GM18873 (cell line): ENCODE measurements at regions not wholly inside any gene's neighbourhood (a gene's known extent, or its start where the extent isn't known, plus 50 kb on each side); places are given as distances from the start of the nearest gene placed in this dataset.

Experiments used
- ATAC-seq: cut with Tn5 transposase; IDR thresholded peaks from one replicate; pipeline ENCODE4 v1.9.1; 2021; ENCODE audit warnings: mild to moderate bottlenecking, moderate library complexity, moderate number of reproducible peaks; ENCODE audit not compliant: unreplicated experiment, low FRiP score

DNA sequence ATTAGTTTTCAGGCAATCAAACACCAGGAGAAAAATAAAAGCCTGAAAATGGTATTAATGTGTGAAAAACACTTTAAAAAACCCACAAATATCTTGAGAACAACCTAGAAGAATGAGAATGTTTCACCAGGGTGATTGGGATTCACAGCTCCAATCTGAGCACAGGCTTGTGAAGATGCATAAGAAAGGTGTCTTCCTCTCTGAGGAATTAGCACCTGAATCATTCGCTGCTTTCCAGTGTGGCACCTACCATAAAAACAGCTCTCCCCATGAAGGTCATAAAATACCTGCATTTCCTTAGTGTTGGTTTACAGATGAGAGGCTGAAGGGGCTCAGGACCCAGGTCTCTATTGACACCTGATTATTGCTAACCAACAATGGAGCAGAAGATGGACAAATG, 499.7 kb upstream of the KLHL29 start:
- ATAC-seq: no peak

DNA sequence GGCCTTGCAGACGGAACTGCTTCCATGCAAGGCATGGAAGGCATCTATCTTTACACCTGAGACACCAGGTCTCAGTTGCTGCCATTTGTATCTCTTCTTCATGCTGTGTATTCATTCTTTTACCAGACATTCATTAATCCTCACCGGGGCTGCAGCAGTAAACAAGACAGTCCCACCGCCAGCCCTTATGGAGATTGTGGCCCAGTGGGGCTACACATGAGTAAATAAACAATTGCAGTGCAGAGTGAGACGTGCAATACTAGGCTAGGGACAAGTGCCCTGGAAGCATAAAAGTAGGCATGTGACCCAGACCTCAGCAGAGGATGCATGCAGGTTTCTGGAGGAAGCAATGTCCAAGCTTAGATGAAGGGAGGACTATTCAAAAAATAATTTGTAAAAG, 497.6 kb upstream of the KLHL29 start:
- ATAC-seq: no peak

DNA sequence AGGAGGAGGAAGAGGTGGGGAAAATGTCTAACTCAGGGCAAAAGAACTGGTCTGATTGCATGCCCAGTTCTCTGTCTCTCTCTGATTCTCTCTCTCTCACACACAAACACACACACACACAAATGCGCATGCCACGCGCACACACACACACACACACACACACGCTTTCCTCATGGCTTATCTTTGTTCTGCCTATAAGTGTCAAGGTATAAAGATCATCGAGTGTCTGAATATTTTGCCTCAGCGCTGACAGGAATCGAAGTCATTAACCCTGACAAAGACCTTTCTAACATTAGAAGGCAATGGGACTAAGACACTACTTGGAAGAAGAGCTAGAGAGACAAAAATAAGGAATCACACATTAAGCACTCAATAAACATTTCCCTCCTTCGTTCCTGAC, 497.1 kb upstream of the KLHL29 start:
- ATAC-seq: no peak

DNA sequence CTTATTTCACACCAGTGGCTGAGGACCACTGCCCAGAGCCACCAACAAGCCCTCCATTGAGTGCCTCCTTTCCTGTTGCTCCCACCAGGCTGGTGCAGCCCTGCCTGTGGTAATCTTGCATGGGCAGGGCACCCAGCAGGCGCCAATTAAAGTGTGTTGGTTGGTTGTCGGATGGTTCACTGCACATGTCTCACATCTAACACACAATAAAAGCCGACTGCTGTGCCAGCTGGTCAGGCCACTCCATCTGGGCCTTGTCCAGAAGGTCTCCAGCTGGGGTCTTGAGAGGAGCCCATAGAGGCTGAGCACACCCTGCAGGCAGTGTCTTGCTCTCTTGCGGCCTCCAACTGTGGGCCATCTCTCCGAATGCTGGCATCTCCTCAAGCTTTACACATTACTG, 494.8 kb upstream of the KLHL29 start:
- ATAC-seq: no peak

DNA sequence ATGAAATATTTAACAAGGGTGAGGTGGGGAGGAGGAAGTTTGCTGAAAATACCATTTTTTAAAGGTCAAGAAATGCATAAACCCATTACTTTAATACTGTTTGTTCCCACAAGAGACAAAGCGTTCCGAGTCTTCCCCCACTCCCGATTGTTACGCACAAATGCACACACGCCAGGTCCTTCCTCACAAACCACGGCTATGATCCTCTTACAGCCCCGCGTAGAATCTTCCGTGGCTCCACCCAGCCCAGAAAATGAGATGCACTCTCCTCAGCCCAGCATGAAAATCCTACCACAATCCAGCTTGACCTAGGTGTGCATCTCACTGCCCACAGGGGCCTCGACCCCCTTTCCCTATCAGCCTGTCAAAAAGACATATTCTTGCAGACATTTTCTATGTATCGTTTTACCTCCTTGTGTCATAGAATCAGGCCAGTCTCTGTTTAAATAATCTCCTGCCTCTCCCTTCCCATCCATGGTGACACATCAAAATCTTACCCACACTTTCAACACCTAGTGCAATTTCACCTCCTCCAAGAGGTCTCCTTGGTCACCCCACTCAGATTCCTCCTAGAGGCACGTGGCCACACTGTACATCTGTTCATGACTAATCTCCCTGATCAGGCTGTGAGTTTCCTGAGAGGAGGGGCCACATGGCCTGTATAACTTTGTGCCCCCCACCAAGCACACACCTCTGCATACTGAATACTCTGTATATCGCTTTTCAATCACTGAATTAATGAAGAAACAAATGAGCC, 491.0 kb upstream of the KLHL29 start:
- no peak for ATAC-seq

DNA sequence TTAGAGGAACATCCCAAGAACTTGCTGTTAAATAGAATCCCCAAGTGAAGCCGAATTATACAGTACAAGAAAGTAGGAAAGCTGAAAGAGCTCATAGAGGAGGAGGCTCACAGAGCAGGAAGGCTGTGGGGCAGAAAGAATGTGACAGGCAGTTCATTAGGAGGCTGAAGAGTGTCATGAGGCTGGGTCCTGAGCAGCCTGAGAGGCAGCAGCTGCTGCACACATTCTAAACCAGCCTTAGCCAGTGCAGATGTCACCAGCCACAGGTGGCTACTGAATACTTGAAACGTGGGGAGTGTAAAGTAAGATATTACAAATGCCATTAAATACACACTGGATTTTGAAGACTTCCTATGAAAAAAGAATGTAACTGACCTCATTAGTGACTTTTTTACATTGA, 490.2 kb upstream of the KLHL29 start:
- ATAC-seq: no peak

DNA sequence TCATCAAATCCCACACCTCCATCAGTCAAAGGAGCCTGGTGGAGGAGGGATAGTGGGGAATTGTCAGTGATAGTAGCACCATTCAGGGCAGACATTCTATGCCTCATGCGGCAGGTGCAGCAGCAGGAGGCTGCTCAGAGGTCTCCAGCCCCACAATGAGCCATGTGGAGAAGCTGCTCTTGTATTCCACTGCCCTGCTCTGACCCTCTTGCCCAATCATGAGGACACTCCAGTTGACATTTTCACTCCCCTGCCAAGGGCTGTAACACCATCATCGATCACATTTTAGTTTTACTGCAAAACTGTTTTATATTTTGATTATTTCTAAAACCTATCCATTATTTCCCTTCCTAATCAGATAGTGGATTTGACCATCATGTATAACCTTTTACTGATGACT, 487.6 kb upstream of the KLHL29 start:
- no peak for ATAC-seq

DNA sequence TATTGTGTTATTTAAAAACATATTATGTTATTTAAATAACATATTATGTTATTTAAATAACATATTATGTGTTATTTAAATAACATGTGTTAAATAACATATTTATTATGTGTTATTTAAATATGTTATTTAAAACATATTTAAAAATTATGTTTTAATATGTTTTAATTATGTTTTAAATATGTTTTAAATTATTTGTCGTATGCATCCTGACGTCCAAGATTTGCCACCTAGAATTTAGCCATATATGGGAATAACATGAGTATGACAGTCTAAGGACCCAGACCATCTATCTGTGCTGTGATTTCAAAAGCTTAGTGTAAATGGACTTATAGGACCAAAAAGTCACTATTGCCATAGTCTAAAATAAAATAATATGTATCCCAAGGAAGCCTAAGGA, 484.3 kb upstream of the KLHL29 start:
- no peak for ATAC-seq

DNA sequence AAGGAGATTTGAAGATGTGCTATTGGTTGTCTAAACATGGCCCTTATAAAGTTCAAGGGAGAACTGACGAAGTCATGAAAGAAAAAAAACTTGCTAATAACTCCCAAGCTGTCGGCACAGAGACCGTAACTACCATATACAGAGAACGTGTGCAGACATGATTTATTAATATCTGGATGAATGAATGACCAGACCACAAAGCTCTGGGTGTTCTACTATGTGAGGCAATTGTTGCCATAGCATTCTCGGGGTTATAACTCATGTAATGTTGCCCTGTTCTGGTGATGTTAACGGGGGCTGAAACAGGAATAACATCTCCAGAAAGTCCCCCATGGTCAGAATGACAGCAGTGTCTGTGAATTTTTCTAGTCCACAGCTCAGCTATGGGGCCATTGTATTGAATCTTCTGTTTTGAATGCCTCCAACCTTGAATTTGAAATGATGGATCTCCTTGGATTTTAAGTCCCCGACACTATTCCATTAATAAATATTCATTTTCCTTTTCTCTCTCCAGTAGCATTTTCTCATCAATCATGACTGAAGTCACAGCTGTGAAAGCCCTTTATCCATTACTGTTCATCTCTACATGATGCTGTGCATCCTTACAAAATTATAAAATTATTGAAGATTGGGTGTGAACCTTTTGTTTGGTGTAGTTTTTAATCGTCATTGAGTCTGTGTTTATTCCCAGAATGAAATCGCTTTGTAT, 483.4 kb upstream of the KLHL29 start:
- no peak for ATAC-seq

DNA sequence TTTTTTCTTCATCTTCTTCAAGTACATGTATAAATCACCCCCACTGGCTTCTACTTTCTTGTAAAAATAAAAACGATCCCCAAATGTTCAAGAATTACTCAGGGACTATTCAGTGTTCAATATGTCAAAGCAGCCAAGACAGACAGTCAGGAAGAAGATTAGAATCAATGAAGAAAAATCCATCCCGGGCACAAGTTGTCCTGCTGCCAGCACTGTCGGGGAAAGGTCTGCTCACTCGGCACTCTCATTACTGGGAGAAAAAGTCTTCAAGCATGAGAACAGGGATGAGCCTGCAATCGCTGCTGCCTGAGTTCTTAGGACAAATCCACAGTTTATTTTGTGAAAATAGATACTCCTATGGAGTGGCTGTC, 482.8 kb upstream of the KLHL29 start:
- ATAC-seq: no peak

DNA sequence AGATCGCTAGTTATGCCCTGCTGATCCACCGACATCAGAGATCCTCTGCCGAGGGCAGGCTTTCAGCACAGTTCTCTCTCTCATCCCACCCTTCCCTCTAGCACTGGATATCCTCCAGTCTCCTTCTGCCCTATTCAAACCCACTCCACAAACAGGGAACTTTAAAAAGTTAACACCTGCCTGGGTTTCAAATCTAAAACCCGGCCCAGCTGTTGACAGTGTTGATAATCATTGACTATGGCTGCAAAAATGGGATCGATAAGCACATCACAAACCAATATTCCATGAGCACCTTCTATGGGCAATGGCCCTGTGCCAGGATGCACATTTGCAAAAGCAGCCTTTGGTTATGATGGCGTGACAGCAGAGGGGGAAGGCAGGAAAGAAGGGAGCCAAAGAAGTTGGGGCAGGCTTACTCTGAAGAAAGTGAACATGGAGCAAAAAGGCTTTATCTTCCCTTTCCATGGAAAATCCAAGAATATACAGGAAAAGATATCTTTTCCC, 482.3 kb upstream of the KLHL29 start:
- no peak for ATAC-seq

DNA sequence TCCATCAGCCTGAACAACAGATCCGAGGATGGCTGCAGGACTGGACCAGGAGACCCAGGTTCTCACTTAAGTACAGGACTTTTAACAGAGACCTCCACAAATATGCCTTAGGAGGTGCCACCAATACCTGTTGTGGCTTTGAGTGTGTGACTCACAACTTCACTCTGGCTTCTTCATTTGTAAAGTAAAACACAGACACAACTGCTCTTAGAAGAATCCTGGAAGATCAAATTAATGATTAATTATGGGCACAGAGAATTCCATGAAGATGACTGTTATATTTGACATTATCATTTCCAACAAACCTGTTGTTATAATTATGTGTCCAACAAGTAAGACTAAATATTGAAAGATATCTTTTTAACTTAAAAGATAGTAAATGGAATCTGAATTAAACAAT, 481.4 kb upstream of the KLHL29 start:
- no peak for ATAC-seq

DNA sequence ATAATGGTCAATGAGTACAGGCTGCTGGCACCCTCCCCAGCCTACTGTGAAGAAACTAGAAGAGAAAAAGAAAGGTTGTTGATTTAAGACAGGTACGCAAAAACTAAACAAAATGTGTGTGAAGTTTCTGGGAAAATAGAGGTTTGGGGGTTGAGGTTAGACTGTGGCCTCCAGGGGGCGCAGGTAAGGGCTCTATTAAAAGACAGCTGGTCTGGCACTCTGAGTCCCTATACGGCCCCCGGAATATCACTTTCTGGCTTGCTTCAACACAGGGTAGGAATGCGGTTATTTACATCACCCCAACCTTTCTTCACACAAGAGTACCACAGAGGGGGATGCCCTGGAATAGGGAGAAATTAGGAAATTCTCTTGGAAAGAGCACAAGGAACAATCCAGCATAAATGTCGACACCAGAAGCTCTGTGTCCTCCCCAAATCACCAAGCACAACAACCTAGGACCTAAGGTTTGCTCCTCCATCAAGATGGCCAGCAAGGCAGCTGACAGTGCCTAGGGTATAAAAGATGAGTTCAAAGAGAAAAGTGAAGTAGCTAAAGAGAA, 480.8 kb upstream of the KLHL29 start:
- no peak for ATAC-seq

DNA sequence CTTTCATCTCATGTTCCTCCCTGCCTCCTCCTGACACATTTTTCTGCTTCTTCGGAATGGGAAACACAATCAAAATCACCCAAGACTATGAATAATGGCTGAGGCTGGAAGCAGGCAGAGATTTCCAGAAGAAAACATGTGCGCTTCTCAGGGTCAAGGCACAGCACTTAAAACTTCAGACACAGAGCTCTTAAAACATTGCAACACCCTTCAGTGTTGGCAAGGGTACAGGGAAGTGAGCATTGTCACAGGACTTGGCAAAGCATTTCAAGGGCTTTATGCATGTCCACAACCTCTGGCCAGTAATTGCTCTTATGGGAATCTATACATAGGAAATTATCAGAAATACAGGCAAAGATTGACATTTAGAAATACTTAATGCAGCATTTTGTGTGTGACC, 477.6 kb upstream of the KLHL29 start:
- no peak for ATAC-seq

DNA sequence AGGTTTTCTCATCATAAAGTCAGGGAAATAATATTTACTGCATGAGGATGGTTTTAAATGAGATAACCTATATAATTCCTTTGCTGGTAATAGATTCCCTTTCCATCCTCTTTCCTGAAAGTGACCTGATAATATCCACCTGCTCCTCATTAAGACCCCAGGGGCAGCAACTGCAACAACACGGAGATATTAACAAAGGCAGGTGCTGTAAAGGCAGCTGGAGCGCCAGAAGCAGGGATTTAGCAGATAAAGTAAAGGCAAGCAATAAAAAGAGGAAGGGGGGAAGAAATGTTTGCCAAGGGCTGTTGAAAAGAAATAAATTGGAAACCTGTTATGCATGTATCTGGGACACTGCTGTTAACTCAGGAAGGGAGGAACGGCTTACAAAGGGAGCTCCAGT, 472.6 kb upstream of the KLHL29 start:
- no peak for ATAC-seq

DNA sequence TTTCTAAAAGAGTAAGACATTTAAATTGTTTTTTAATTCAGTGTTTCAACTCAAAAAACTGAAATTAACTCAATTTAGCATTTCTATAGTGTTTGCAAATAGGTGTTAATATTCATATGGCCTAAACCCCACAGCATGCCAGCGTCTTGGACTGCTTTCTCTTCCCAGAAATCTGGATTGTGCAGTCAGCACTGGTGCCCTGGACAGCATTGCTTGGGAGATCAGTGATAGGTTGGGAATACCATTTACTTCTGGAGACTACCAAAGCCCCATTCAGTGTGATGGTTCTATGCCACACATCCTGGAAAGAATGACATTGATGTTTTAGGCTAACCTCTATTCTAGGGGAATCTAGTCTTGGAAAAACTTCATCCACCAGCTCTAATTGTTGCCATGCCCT, 455.0 kb upstream of the KLHL29 start:
- ATAC-seq: no peak

DNA sequence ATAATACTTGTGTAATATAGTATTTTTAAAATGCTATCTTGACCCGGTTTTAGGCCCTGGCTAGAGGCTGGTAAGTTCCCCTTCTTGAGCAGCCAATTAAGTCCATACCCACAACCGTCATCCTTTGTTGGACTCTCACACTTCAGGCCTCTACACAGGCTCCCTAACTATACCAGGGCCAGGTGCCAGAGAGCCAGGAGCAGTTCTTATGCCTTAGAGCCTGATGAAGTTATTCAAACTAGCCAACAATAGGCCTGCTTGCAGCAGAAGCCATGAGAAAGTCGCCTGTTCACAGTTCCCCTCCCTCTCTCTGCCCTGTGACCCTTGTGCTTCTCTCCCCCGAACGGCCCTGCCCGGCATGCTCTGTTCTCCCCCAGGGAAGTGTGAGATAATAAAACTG, 454.2 kb upstream of the KLHL29 start:
- ATAC-seq: no peak

DNA sequence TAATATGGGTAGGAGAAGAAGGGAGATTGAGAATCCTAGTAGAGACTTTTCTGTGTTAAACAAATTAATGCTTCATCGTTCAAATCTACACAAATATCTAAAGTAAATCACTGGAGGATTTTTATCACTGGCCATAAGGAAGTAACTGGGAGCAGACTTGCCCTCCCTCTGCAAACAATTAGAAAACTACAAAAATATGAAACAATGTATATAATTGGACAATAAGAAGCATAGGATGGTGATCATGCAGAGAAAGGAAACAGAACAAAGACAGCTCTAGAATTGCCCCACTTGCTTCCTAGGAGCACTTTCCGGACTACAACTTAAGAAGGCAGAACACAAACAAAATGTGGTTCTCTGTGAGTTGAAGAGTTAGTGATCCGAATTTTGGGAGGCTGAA, 452.7 kb upstream of the KLHL29 start:
- no peak for ATAC-seq

DNA sequence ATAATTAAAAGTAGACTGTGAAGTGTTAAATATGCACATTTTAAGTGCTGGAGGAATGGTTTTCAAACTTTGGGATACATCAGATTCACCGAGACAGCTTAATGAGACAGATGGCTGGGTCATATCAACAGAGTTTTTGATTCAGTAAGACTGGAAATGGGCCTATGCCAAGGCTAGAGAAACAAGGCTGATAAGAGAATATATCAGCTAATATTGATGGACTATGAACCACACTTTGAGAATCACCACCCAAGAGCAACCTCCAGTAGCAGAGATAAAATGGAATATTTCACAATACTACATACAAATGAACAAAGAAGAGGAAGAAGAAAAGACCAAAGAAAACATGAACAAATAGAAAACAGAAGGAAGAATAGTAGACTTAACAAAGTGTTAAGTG, 450.2 kb upstream of the KLHL29 start:
- no peak for ATAC-seq

DNA sequence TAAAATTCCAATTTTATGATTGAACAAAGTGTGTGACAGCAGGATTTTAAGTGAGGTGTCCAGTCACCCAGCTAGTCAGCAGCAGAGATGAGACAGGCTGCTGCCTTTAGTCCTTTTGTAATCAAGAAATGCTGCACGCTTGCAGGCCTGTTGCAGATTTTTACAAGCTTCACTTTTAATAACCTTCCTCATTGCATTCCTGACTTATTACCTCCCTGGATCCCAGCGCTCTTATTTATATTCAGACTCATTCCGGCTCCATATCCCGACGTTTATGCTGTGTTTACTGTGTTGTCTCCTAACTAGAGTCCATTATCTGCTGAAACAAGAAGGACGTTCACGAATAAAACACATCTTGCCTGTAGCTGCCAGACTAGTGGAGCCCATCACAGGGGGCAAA, 442.5 kb upstream of the KLHL29 start:
- ATAC-seq: no peak

DNA sequence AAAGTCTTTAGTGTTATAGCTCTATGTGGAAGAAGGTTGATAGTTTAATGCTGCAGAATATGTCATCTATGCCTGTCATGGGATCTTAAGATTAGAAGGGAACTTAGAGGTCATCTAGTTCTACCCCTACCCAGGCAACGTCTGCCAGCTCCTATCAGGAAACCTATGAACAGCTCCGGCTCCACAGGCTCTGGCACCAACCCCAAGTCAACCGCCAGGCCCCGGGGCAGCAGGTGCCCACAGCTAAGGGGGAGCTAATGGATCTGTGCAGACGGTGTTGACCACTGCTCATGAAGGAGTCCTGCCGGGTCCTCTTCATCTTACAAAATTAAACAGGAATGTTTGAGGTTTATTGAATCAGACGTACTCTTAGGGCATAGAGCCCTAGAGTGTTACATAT, 440.8 kb upstream of the KLHL29 start:
- no peak for ATAC-seq

DNA sequence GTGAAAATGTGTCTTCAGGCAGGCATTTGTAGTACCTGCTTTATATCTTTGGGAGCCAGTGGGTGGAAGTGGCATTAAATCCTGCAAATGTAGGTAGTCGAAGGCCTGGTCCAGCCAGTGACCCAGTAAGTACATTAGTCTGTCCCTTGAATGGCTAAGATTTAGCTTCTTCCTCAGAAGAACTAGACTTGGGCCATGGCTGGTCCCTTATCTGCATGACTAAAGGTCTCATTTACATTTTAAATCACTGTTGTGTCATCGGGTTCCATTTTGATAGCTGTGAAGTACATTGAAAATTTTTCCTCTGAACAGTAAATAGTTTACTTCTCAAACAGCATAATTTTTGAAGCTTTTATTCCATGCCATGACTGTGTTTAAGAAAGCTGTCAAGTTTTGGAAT, 438.4 kb upstream of the KLHL29 start:
- ATAC-seq: no peak
